ENCODE measurements at regions not wholly inside any gene's neighbourhood (a gene's known extent, or its start where the extent isn't known, plus 50 kb on each side); places are given as distances from the start of the nearest gene placed in this dataset.

DNA sequence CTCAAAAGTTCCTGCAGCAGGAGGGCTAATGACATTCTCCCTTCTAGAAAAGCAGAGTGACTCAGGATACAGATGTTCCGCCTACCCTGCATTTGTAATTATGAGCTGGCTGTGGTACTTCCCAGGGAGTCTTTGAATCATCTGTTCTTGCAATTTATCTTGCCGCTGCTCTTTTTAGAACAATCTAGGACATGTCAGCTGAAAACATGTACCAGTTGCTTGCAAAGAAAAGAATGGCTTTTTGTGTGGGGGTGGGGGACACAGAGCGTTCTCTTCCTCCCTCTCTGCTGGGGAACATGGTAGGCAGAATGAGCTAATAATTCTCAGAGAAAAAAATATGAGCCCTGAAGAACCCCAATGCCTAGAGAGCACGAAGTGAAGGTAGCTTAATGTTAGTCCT is 51.7 kb upstream of the TUT7 start:
- no peak for DNase-seq

DNA sequence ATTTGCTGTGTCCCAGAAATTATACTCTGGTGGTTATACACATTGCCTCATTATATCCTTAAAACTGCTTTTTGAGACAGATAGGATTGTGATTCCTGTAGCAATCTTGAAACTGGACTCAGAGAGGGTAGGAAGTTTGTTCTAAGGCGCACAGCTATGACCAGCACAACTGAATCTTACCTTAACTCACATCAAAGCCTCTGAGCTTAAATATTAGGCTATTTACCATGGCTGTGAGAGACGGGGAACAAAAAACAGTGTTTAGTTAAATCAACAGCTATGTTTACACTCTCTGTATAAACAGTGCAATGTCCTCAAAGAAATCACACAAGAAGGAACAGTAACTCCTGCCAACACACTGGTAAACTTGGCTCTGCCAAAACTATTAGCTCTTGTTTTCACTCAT is 50.9 kb upstream of the TUT7 start:
- no peak for DNase-seq
